KMS-11 (cell line): ENCODE measurements at regions not wholly inside any gene's neighbourhood (a gene's known extent, or its start where the extent isn't known, plus 50 kb on each side); places are given as distances from the start of the nearest gene placed in this dataset.

Experiments
- H2AFZ ChIP-seq: fragments of 200-600 bp; sonication (generic); 2 replicates; pipeline ENCODE4 v1.6.1; 2016; ENCODE audit warnings: antibody characterized with exemption, mixed run types, low read depth
- H3K27ac ChIP-seq: fragments of 200-600 bp; sonication (generic); 2 replicates; pipeline ENCODE4 v1.6.1; 2016; ENCODE audit warnings: mild to moderate bottlenecking, mixed run types
- H3K27me3 ChIP-seq: fragments of 200-600 bp; sonication (generic); 2 replicates; pipeline ENCODE4 v1.6.1; 2017; ENCODE audit warnings: mild to moderate bottlenecking, low read depth, mixed run types, moderate library complexity; ENCODE audit not compliant: insufficient read depth
- H3K36me3 ChIP-seq: fragments of 200-600 bp; sonication (generic); 2 replicates; pipeline ENCODE4 v1.6.1; 2017; ENCODE audit warnings: mild to moderate bottlenecking, mixed run types; ENCODE audit not compliant: insufficient read depth
- H3K4me1 ChIP-seq: fragments of 200-600 bp; sonication (generic); 2 replicates; pipeline ENCODE4 v1.6.1; 2016; ENCODE audit warnings: mild to moderate bottlenecking, low read depth, mixed run types; ENCODE audit not compliant: poor library complexity, severe bottlenecking
- H3K4me2 ChIP-seq: fragments of 200-600 bp; sonication (generic); 2 replicates; pipeline ENCODE4 v1.7.0; 2016; ENCODE audit warnings: mild to moderate bottlenecking, mixed run types
- H3K4me3 ChIP-seq: fragments of 200-600 bp; sonication (generic); IDR thresholded peaks from 2 replicates; pipeline ENCODE4 v1.6.1; 2017; ENCODE audit warnings: low read depth, low read length, mixed read lengths; ENCODE audit not compliant: insufficient read depth
- H3K79me2 ChIP-seq: fragments of 200-600 bp; sonication (generic); 2 replicates; pipeline ENCODE4 v1.6.1; 2016; ENCODE audit warnings: low read depth, mixed run types; ENCODE audit not compliant: insufficient read depth
- H3K9ac ChIP-seq: fragments of 200-600 bp; sonication (generic); 2 replicates; pipeline ENCODE4 v1.6.1; 2016; ENCODE audit warnings: mild to moderate bottlenecking, mixed run types
- H4K20me1 ChIP-seq: fragments of 200-600 bp; sonication (generic); 2 replicates; pipeline ENCODE4 v1.6.1; 2016; ENCODE audit warnings: mild to moderate bottlenecking, mixed run types; ENCODE audit not compliant: insufficient read depth
- TF ChIP-seq, protein P1 (sequence below): fragments of 200-600 bp; sonication (generic); conservative IDR thresholded peaks from 2 replicates; pipeline ENCODE4 v1.6.1; 2017; ENCODE audit warnings: low read depth, mild to moderate bottlenecking, antibody characterized with exemption, low read length, moderate library complexity, mixed read lengths

DNA sequence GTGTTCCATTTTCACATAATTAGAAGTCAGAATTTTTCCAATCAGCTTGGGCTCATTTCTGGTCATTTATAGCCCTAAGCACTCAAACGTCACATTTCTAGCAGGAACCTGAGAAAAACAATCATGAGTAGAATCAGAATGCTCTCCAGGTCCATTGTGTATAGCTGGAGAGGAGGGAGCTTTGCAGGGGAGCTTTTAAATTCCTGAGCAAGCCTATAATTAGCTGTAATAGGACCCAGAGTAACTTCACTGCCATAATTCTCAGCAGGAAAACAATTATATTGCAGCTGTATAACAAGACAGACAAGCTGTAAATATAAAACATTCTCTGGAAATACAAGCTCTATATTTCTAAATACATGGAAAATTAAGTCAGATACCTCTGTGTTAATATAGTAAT is 637.6 kb upstream of the SGCD start:
- Histone ChIP-seq H2AFZ (no peak overlapping the region), H3K9ac (no peak overlapping the region), H3K36me3 (no peaks in the 10 kb centered on the region), H3K4me1 (no peaks in the 10 kb centered on the region), H3K4me2 (no peak overlapping the region), H3K79me2 (no peaks in the 10 kb centered on the region), H3K4me3 (no peak overlapping the region), H4K20me1 (no peaks in the 10 kb centered on the region), H3K27ac (no peak overlapping the region), H3K27me3 (no peaks in the 10 kb centered on the region)
- TF ChIP-seq, protein P1, sequence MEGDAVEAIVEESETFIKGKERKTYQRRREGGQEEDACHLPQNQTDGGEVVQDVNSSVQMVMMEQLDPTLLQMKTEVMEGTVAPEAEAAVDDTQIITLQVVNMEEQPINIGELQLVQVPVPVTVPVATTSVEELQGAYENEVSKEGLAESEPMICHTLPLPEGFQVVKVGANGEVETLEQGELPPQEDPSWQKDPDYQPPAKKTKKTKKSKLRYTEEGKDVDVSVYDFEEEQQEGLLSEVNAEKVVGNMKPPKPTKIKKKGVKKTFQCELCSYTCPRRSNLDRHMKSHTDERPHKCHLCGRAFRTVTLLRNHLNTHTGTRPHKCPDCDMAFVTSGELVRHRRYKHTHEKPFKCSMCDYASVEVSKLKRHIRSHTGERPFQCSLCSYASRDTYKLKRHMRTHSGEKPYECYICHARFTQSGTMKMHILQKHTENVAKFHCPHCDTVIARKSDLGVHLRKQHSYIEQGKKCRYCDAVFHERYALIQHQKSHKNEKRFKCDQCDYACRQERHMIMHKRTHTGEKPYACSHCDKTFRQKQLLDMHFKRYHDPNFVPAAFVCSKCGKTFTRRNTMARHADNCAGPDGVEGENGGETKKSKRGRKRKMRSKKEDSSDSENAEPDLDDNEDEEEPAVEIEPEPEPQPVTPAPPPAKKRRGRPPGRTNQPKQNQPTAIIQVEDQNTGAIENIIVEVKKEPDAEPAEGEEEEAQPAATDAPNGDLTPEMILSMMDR, result no peak

DNA sequence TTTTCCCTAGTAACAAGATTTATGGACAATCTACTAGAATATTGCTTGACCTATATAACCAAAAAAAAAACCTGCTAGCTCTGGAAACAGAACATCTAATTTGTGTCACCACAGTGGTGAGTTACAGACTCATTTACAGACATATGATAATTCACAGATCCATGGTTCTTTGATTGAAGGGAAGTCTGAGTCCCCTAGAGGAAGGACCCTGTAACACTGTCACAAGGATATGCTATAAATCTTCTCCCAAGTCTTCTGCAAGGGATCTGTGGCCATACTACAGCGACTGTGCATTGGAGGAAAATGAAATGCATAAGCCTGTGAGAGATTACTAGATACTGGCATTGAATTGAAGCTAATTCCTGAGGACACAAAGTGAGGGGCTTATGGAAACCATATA is 630.6 kb upstream of the SGCD start:
- Histone ChIP-seq H4K20me1 (no peaks in the 10 kb centered on the region), H3K27ac (no peak overlapping the region), H3K79me2 (no peaks in the 10 kb centered on the region), H2AFZ (no peak overlapping the region), H3K4me3 (no peak overlapping the region), H3K4me1 (no peaks in the 10 kb centered on the region), H3K36me3 (no peaks in the 10 kb centered on the region), H3K27me3 (no peaks in the 10 kb centered on the region), H3K4me2 (no peak overlapping the region), H3K9ac (no peak overlapping the region)
- TF ChIP-seq, protein P1, result no peak

- no peaks in the 10 kb centered on the region for H3K4me1 ChIP-seq
- no peak overlapping the region for H3K9ac ChIP-seq
- H3K27me3 ChIP-seq, result no peaks in the 10 kb centered on the region
- TF ChIP-seq, protein P1, result no peak
- H3K36me3 ChIP-seq, result no peaks in the 10 kb centered on the region
- H3K27ac ChIP-seq, result no peak overlapping the region
- no peaks in the 10 kb centered on the region for H4K20me1 ChIP-seq
- no peak overlapping the region for H3K4me3 ChIP-seq
- H2AFZ ChIP-seq, result no peak overlapping the region
- H3K79me2 ChIP-seq, result no peaks in the 10 kb centered on the region
- no peak overlapping the region for H3K4me2 ChIP-seq
Measured at GRCh38 chr5:155697236-155697635, 629.7 kb upstream of the SGCD start.

DNA sequence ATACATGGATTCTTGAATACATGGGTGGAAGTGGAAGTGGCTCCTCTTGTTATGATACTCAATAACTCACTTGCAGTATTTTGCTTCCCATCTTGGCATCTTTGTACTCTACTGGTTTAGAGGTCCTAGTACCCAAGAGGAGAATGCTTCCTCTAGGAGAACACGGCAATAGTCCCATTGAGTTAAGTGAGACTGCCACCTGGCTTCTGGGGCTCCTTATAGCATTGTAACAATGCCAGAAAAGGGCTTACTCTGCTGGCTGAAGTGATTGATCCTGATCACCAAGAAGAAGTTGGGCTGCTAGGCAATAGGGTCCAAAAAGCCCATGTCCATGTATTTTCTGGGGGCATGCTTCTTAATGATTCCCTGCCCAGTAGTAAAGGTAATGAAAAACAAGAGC is 627.6 kb upstream of the SGCD start:
- Histone ChIP-seq H3K9ac (no peak overlapping the region), H3K79me2 (no peaks in the 10 kb centered on the region), H2AFZ (no peak overlapping the region), H3K4me3 (no peak overlapping the region), H3K4me1 (no peaks in the 10 kb centered on the region), H3K27me3 (no peaks in the 10 kb centered on the region), H3K4me2 (no peak overlapping the region), H4K20me1 (no peaks in the 10 kb centered on the region), H3K27ac (no peak overlapping the region), H3K36me3 (no peaks in the 10 kb centered on the region)
- TF ChIP-seq, protein P1, result no peak

- Histone ChIP-seq H3K9ac (no peak overlapping the region), H3K27ac (no peak overlapping the region), H3K4me1 (no peaks in the 10 kb centered on the region), H3K4me3 (no peak overlapping the region), H3K36me3 (no peaks in the 10 kb centered on the region), H4K20me1 (no peaks in the 10 kb centered on the region), H2AFZ (no peak overlapping the region), H3K79me2 (no peaks in the 10 kb centered on the region), H3K4me2 (no peak overlapping the region), H3K27me3 (no peaks in the 10 kb centered on the region)
- TF ChIP-seq, protein P1, result no peak
Measured at GRCh38 chr5:155700333-155700732, 626.6 kb upstream of the SGCD start.
